DND-41 (cell line): ENCODE measurements at regions not wholly inside any gene's neighbourhood (a gene's known extent, or its start where the extent isn't known, plus 50 kb on each side); places are given as distances from the start of the nearest gene placed in this dataset.

ENCODE experiments used
- CTCF ChIP-seq: IDR thresholded peaks from 2 replicates; pipeline ENCODE4 v1.5.1; 2012; ENCODE audit warnings: borderline replicate concordance, low read length, moderate library complexity, mild to moderate bottlenecking; ENCODE audit not compliant: poor library complexity, severe bottlenecking; ENCODE audit errors: extremely low read depth
- EZH2 ChIP-seq: IDR thresholded peaks from 3 replicates; pipeline ENCODE4 v1.6.1; 2012; ENCODE audit warnings: borderline replicate concordance, low read depth, mild to moderate bottlenecking, moderate library complexity, low read length, inconsistent platforms; ENCODE audit not compliant: severe bottlenecking

- TF ChIP-seq CTCF (no peak), EZH2 (no peak)
These were observed 517.2 kb downstream of the CAAP1 start for GRCh38 chr9:26375448-26375847.
